WTC11 (cell line): ENCODE measurements at regions not wholly inside any gene's neighbourhood (a gene's known extent, or its start where the extent isn't known, plus 50 kb on each side); places are given as distances from the start of the nearest gene placed in this dataset.

Experiments used
- ATAC-seq: fragments of 200-7000 bp; cut with Tn5 transposase; 2 replicates; pipeline ENCODE4 v1.10.0; 2021; ENCODE audit warnings: mild to moderate bottlenecking, moderate library complexity
- CTCF ChIA-PET: fragments of 300-600 bp; sonication (Branson Sonifier 250); formaldehyde crosslinking; loops from one replicate; lab custom pipeline; 2021; ENCODE audit warnings: antibody characterized with exemption; lab: Charles Lee
- POLR2A ChIA-PET: fragments of 350-600 bp; sonication (Branson Sonifier 250); formaldehyde crosslinking; loops from one replicate; lab custom pipeline; 2021; ENCODE audit warnings: antibody characterized with exemption; lab: Charles Lee
- DNase-seq: peaks from one replicate; pipeline ENCODE4 v3.0.0; 2021; ENCODE audit warnings: low spot score
- H3K27ac Mint-ChIP-seq: 2 replicates; pipeline ENCODE4 v1.8.0; 2021; ENCODE audit warnings: mixed read lengths
- H3K27me3 Mint-ChIP-seq: 2 replicates; pipeline ENCODE4 v1.8.0; 2021; ENCODE audit warnings: low read depth, mild to moderate bottlenecking, moderate library complexity, mixed read lengths
- H3K36me3 Mint-ChIP-seq: 2 replicates; pipeline ENCODE4 v1.8.0; 2021; ENCODE audit warnings: mixed read lengths
- H3K4me1 Mint-ChIP-seq: 2 replicates; pipeline ENCODE4 v1.8.0; 2022; ENCODE audit warnings: mixed read lengths
- H3K4me3 Mint-ChIP-seq: 2 replicates; pipeline ENCODE4 v1.8.0; 2021; ENCODE audit warnings: mild to moderate bottlenecking, moderate library complexity, mixed read lengths
- H3K9me3 Mint-ChIP-seq: 2 replicates; pipeline ENCODE4 v1.8.0; 2021; ENCODE audit warnings: mixed read lengths
- E2F5 ChIP-seq: sonication (generic); formaldehyde crosslinking; IDR thresholded peaks from 2 replicates; pipeline ENCODE4 v1.8.1; 2022; ENCODE audit warnings: mild to moderate bottlenecking, moderate library complexity, missing genetic modification reagents
- ERG ChIP-seq: fragments of 250-450 bp; sonication (Bioruptor Pico); IDR thresholded peaks from 2 replicates; pipeline ENCODE4 v1.8.0; 2021; ENCODE audit warnings: mild to moderate bottlenecking
- ETV6 ChIP-seq: sonication (generic); formaldehyde crosslinking; IDR thresholded peaks from 2 replicates; pipeline ENCODE4 v1.8.1; 2022; ENCODE audit warnings: mild to moderate bottlenecking, missing genetic modification reagents
- GRHL2 ChIP-seq: fragments of 250-450 bp; sonication (Bioruptor Pico); IDR thresholded peaks from 2 replicates; pipeline ENCODE4 v1.8.0; 2022; ENCODE audit warnings: mild to moderate bottlenecking, moderate library complexity; ENCODE audit not compliant: insufficient replicate concordance, severe bottlenecking
- GTF2I ChIP-seq: fragments of 250-450 bp; sonication (Bioruptor Pico); conservative IDR thresholded peaks from 2 replicates; pipeline ENCODE4 v1.4.0; 2021; ENCODE audit warnings: mild to moderate bottlenecking
- JUN ChIP-seq: sonication (generic); formaldehyde crosslinking; IDR thresholded peaks from 2 replicates; pipeline ENCODE4 v1.8.0; 2023; ENCODE audit warnings: mild to moderate bottlenecking, missing genetic modification reagents
- NFATC4 ChIP-seq: fragments of 250-450 bp; sonication (Bioruptor Pico); IDR thresholded peaks from 2 replicates; pipeline ENCODE4 v1.9.0; 2021; ENCODE audit warnings: mild to moderate bottlenecking
- NR1H2 ChIP-seq: sonication (generic); formaldehyde crosslinking; IDR thresholded peaks from 2 replicates; pipeline ENCODE4 v1.9.0; 2021; ENCODE audit warnings: mild to moderate bottlenecking, moderate library complexity, missing genetic modification reagents
- NR2C2 ChIP-seq: sonication (generic); formaldehyde crosslinking; IDR thresholded peaks from 2 replicates; pipeline ENCODE4 v1.8.0; 2022; ENCODE audit warnings: mild to moderate bottlenecking, missing genetic modification reagents
- OVOL2 ChIP-seq: fragments of 250-450 bp; sonication (Bioruptor Pico); IDR thresholded peaks from 2 replicates; pipeline ENCODE4 v1.9.0; 2021; ENCODE audit warnings: mild to moderate bottlenecking, borderline replicate concordance
- PRDM15 ChIP-seq: sonication (generic); formaldehyde crosslinking; IDR thresholded peaks from 2 replicates; pipeline ENCODE4 v1.8.0; 2022; ENCODE audit warnings: missing genetic modification reagents
- PRRX2 ChIP-seq: fragments of 250-450 bp; sonication (Bioruptor Pico); IDR thresholded peaks from 2 replicates; pipeline ENCODE4 v1.8.0; 2021; ENCODE audit warnings: mild to moderate bottlenecking
- RORB ChIP-seq: fragments of 250-450 bp; sonication (Bioruptor Pico); IDR thresholded peaks from 2 replicates; pipeline ENCODE4 v1.9.0; 2021; ENCODE audit warnings: mild to moderate bottlenecking
- SMAD3 ChIP-seq: sonication (generic); formaldehyde crosslinking; IDR thresholded peaks from 2 replicates; pipeline ENCODE4 v1.8.0; 2022; ENCODE audit warnings: missing genetic modification reagents, mild to moderate bottlenecking, borderline replicate concordance
- STAT6 ChIP-seq: sonication (generic); formaldehyde crosslinking; conservative IDR thresholded peaks from 2 replicates; pipeline ENCODE4 v1.8.1; 2023; ENCODE audit warnings: mild to moderate bottlenecking, low read depth, missing genetic modification reagents, moderate library complexity
- TEAD4 ChIP-seq: sonication (generic); formaldehyde crosslinking; IDR thresholded peaks from 2 replicates; pipeline ENCODE4 v1.8.0; 2022; ENCODE audit warnings: mild to moderate bottlenecking, missing genetic modification reagents
- ZNF121 ChIP-seq: sonication (generic); formaldehyde crosslinking; IDR thresholded peaks from 2 replicates; pipeline ENCODE4 v1.8.0; 2023; ENCODE audit warnings: missing genetic modification reagents
- ZNF219 ChIP-seq: sonication (generic); formaldehyde crosslinking; IDR thresholded peaks from 2 replicates; pipeline ENCODE4 v1.8.0; 2023; ENCODE audit warnings: missing genetic modification reagents, mild to moderate bottlenecking, borderline replicate concordance
- ZNF232 ChIP-seq: sonication (generic); formaldehyde crosslinking; IDR thresholded peaks from 2 replicates; pipeline ENCODE4 v1.8.0; 2022; ENCODE audit warnings: mild to moderate bottlenecking, missing genetic modification reagents
- ZNF281 ChIP-seq: sonication (generic); formaldehyde crosslinking; IDR thresholded peaks from 2 replicates; pipeline ENCODE4 v1.8.0; 2023; ENCODE audit warnings: mild to moderate bottlenecking, missing genetic modification reagents
- ZNF317 ChIP-seq: sonication (generic); formaldehyde crosslinking; IDR thresholded peaks from 2 replicates; pipeline ENCODE4 v1.8.1; 2023; ENCODE audit warnings: low read depth, mild to moderate bottlenecking, moderate library complexity, missing genetic modification reagents, borderline replicate concordance
- ZNF512 ChIP-seq: sonication (generic); formaldehyde crosslinking; IDR thresholded peaks from 2 replicates; pipeline ENCODE4 v1.8.1; 2022; ENCODE audit warnings: missing genetic modification reagents, borderline replicate concordance
- ZNF671 ChIP-seq: fragments of 250-450 bp; sonication (Bioruptor Pico); IDR thresholded peaks from 2 replicates; pipeline ENCODE4 v1.8.0; 2021; ENCODE audit warnings: mild to moderate bottlenecking

- DNase-seq (no peak), ATAC-seq (no peak)
- no peak for TF ChIP-seq JUN
- TF ChIP-seq NR2C2: no peak
- TF ChIP-seq RORB (CRISPR knock-in tag): no peak
- TF ChIP-seq PRDM15 (CRISPR knock-in tag): no peak
- TF ChIP-seq ZNF281 (CRISPR knock-in tag): no peak
- no peak for TF ChIP-seq ZNF512 (CRISPR knock-in tag)
- TF ChIP-seq ZNF121 (CRISPR knock-in tag): no peak
- no peak for TF ChIP-seq ZNF317 (CRISPR knock-in tag)
- no peak for TF ChIP-seq NR1H2
- TF ChIP-seq ZNF219 (CRISPR knock-in tag): no peak
- TF ChIP-seq SMAD3: no peak
- H3K9me3 Mint-ChIP-seq: peaks cover 38% of the 10 kb centered on the region
- POLR2A ChIA-PET: no interaction called here
- CTCF ChIA-PET: interaction anchor here (0.6 kb wide), 1 partner anchor 56 kb away, joined by 3 read pairs; no protein-coding TSS in a partner anchor
- no peak overlapping the region for H3K4me3 Mint-ChIP-seq
- no peaks in the 10 kb centered on the region for H3K4me1 Mint-ChIP-seq
- H3K36me3 Mint-ChIP-seq: peaks cover 27% of the 10 kb centered on the region
- H3K27me3 Mint-ChIP-seq: peaks cover 4% of the 10 kb centered on the region; the same call in 1 of the 2 replicates
- no peak overlapping the region for H3K27ac Mint-ChIP-seq
Measured at GRCh38 chr14:101171650-101172049, 268.1 kb upstream of the RTL1 start.

- Mint-ChIP-seq H3K27ac (no peak overlapping the region), H3K9me3 (peaks cover 18% of the 10 kb centered on the region), H3K36me3 (peaks cover 8% of the 10 kb centered on the region), H3K4me3 (no peak overlapping the region), H3K4me1 (no peaks in the 10 kb centered on the region), H3K27me3 (peaks cover 4% of the 10 kb centered on the region; the same call in 1 of the 2 replicates)
- no peak for DNase-seq
- POLR2A ChIA-PET: no interaction called here
- CTCF ChIA-PET: interaction anchor here (0.6 kb wide), 1 partner anchor 9 kb away, joined by 3 read pairs; no protein-coding TSS in a partner anchor
- ATAC-seq: no peak
- TF ChIP-seq ERG (CRISPR knock-in tag) (no peak), ZNF121 (CRISPR knock-in tag) (no peak), E2F5 (no peak), PRRX2 (CRISPR knock-in tag) (no peak), NFATC4 (no peak), ZNF671 (CRISPR knock-in tag) (no peak), STAT6 (CRISPR knock-in tag) (no peak), GRHL2 (CRISPR knock-in tag) (no peak), TEAD4 (no peak), SMAD3 (no peak), ZNF232 (CRISPR knock-in tag) (no peak), GTF2I (CRISPR knock-in tag) (no peak), OVOL2 (CRISPR knock-in tag) (no peak), ETV6 (CRISPR knock-in tag) (no peak)
Measured at GRCh38 chr14:101173698-101174521, 270.4 kb upstream of the RTL1 start.
